DMS53 (cell line): ENCODE measurements at regions not wholly inside any gene's neighbourhood (a gene's known extent, or its start where the extent isn't known, plus 50 kb on each side); places are given as distances from the start of the nearest gene placed in this dataset.
A peak's percentile ranks its signal among the peaks of the same experiment; 100 is the strongest.
"Not testable (repeated sequence)": the region's sequence is repeated elsewhere in the genome, so short reads cannot be mapped to it uniquely, and the experiment has no call there.

Experiments
- DNase-seq: peaks from one replicate; lab custom pipeline; 2025; lab: John Stamatoyannopoulos, UW

- DNase-seq, result no peak
Observed at GRCh38 chr2:147609301-147609700, 235.5 kb upstream of the ACVR2A start.

GRCh38 chr2:147607379-147607778 is 237.4 kb upstream of the ACVR2A start:
- peak; percentile 1 for DNase-seq

GRCh38 chr2:147603876-147604275 is 241.0 kb upstream of the ACVR2A start:
- DNase-seq, result no peak

GRCh38 chr2:147603447-147603846 is 241.4 kb upstream of the ACVR2A start:
- no peak for DNase-seq

GRCh38 chr2:147600646-147601045 is 244.2 kb upstream of the ACVR2A start:
- no peak for DNase-seq

GRCh38 chr2:147600223-147600622 is 244.6 kb upstream of the ACVR2A start:
- DNase-seq, result no peak

GRCh38 chr2:147595200-147595599 is 249.6 kb upstream of the ACVR2A start:
- DNase-seq, result no peak

- no peak for DNase-seq
Observed at GRCh38 chr2:147594038-147594437, 250.8 kb upstream of the ACVR2A start.

GRCh38 chr2:147592784-147593183 is 252.0 kb upstream of the ACVR2A start:
- not testable (repeated sequence) for DNase-seq

GRCh38 chr2:147589127-147589526 is 255.7 kb upstream of the ACVR2A start:
- no peak for DNase-seq

- DNase-seq, result no peak
Observed at GRCh38 chr2:147588191-147588590, 256.6 kb upstream of the ACVR2A start.

- no peak for DNase-seq
Observed at GRCh38 chr2:147578529-147578928, 266.3 kb upstream of the ACVR2A start.

GRCh38 chr2:147577998-147578380 is 266.8 kb upstream of the ACVR2A start:
- DNase-seq, result no peak

GRCh38 chr2:147577323-147577997 is 267.4 kb upstream of the ACVR2A start:
- no peak for DNase-seq

- DNase-seq, result no peak
Observed at GRCh38 chr2:147575106-147575505, 269.7 kb upstream of the ACVR2A start.

GRCh38 chr2:147572622-147573021 is 272.2 kb upstream of the ACVR2A start:
- no peak for DNase-seq

GRCh38 chr2:147569426-147569825 is 275.4 kb upstream of the ACVR2A start:
- DNase-seq, result no peak

GRCh38 chr2:147568109-147568508 is 276.7 kb upstream of the ACVR2A start:
- DNase-seq, result no peak

GRCh38 chr2:147567136-147567535 is 277.7 kb upstream of the ACVR2A start:
- DNase-seq, result no peak

GRCh38 chr2:147560810-147561535 is 283.9 kb upstream of the ACVR2A start:
- no peak for DNase-seq

GRCh38 chr2:147559070-147559725 is 285.6 kb upstream of the ACVR2A start:
- no peak for DNase-seq

GRCh38 chr2:147558620-147559019 is 286.2 kb upstream of the ACVR2A start:
- no peak for DNase-seq

GRCh38 chr2:147554521-147555107 is 290.2 kb upstream of the ACVR2A start:
- no peak for DNase-seq
